Activated CD4-positive, alpha-beta memory T cell treated with anti-CD3 and anti-CD28 coated beads for 36 hours (primary cell): ENCODE measurements at regions not wholly inside any gene's neighbourhood (a gene's known extent, or its start where the extent isn't known, plus 50 kb on each side); places are given as distances from the start of the nearest gene placed in this dataset.
"Not testable (repeated sequence)": the region's sequence is repeated elsewhere in the genome, so short reads cannot be mapped to it uniquely, and the experiment has no call there.

Source experiments
- CTCF ChIA-PET: fragments of 350-600 bp; sonication (Branson Sonifier 250); formaldehyde crosslinking; loops from one replicate; lab custom pipeline; 2021; ENCODE audit warnings: antibody characterized with exemption, inconsistent platforms; lab: Charles Lee
- POLR2A ChIA-PET: fragments of 350-600 bp; sonication (Branson Sonifier 250); formaldehyde crosslinking; loops from one replicate; lab custom pipeline; 2021; ENCODE audit warnings: antibody characterized with exemption; lab: Charles Lee
- DNase-seq: peaks from one replicate; pipeline ENCODE4 v3.0.0-alpha.2; 2020
- H3K27ac Mint-ChIP-seq: one replicate; pipeline ENCODE4 v1.8.0; 2021; ENCODE audit warnings: mixed read lengths
- H3K27me3 Mint-ChIP-seq: one replicate; pipeline ENCODE4 v1.8.0; 2021; ENCODE audit warnings: mixed read lengths
- H3K36me3 Mint-ChIP-seq: one replicate; pipeline ENCODE4 v1.8.0; 2021; ENCODE audit warnings: mixed read lengths
- H3K4me1 Mint-ChIP-seq: one replicate; pipeline ENCODE4 v1.8.0; 2021; ENCODE audit warnings: low read depth, mixed read lengths
- H3K4me3 Mint-ChIP-seq: one replicate; pipeline ENCODE4 v1.8.0; 2021; ENCODE audit warnings: mild to moderate bottlenecking, mixed read lengths
- H3K9me3 Mint-ChIP-seq: one replicate; pipeline ENCODE4 v1.8.0; 2021; ENCODE audit warnings: mixed read lengths
- intact Hi-C: fragments of 100-400 bp; cut with micrococcal nuclease; formaldehyde crosslinking; loops from one replicate; pipeline ENCODE4 v1.15.1; 2023

DNA sequence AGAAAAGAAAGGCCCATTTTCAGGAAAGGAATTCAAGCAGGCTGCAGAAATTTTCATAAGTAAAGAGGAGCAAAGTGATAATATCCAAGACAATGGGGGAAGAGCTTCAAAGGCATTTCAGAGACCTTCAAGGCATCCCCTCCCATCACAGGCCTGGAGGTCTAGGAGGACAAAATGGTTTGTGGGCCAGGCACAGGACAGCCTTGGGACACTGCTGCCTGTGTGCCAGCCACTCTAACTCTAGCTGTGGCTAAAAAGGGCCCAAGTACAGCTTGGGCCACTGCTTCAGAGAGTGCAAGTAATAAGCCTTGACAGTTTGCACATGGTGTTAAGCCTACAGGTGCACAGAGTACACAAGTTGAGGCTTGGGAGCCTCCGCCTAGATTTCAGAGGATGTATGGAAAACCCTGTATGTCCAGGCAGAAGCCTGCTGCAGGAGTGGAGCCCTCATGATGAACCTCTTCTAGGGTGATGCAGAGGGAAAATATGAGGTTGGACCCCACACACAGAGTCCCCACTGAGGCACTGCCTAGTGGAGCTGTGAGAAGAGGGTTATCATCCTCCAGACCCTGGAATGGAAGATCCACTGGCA, 51.8 kb upstream of the ZSWIM5 start:
- Mint-ChIP-seq H3K4me3 (no peak overlapping the region), H3K27ac (no peak overlapping the region)

DNA sequence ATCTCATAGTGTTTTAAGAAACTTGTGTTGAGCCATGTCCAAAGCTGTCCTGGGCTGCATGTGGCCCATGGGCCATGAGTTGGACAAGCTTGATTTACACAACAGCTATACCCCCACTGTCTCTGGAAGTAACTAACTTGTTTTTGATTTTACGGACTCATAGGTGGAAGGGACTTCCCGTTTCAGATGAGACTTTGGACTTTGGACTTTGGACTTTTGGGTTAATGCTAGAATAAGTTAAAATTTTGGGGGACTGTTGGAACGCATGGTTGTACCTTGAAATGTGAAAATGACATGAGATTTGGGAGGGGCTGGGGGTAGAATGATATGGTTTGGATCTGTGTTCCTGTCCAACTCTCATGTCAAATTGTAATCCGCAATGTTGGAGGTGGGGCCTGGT, 52.6 kb upstream of the ZSWIM5 start:
- no peak overlapping the region for H3K4me3 Mint-ChIP-seq
- ChIA-PET POLR2A (no interaction called here), CTCF (no interaction called here)
- intact Hi-C loops: no loop called here
- no peak for DNase-seq
- peaks cover 33% of the 10 kb centered on the region for H3K9me3 Mint-ChIP-seq
- H3K36me3 Mint-ChIP-seq: peaks cover 23% of the 10 kb centered on the region
- H3K4me1 Mint-ChIP-seq: no peaks in the 10 kb centered on the region
- no peak overlapping the region for H3K27ac Mint-ChIP-seq
- H3K27me3 Mint-ChIP-seq: peaks cover 2% of the 10 kb centered on the region

More for the DNA sequence above, 51.8 kb upstream of the ZSWIM5 start:
- POLR2A ChIA-PET: no interaction called here
- CTCF ChIA-PET: no interaction called here
- Mint-ChIP-seq H3K36me3 (peaks cover 23% of the 10 kb centered on the region), H3K27me3 (peaks cover 2% of the 10 kb centered on the region), H3K9me3 (peaks cover 33% of the 10 kb centered on the region), H3K4me1 (no peaks in the 10 kb centered on the region)
- intact Hi-C loops: no loop called here
- DNase-seq: no peak

DNA sequence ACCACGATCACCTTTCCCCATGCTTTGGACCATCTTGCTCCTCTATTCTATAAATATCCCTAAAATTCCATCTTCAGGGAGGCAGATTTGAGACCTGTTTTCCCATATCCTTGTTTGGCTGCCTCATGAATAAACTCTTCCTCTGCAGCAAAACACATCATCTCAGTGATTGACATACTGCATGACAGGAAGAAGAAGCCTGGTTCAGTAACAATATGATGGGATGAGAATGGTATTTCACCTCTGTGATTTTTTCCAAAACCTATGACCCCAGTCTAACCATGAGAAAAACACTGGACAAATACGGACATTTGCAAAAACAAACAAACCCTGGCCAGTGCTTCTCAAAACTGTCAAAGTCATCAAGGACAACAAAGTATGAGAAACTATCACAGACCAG, 53.8 kb upstream of the ZSWIM5 start:
- no peak overlapping the region for H3K4me3 Mint-ChIP-seq
- no peaks in the 10 kb centered on the region for H3K4me1 Mint-ChIP-seq
- intact Hi-C loops: no loop called here
- POLR2A ChIA-PET: no interaction called here
- CTCF ChIA-PET: no interaction called here
- H3K36me3 Mint-ChIP-seq: peaks cover 23% of the 10 kb centered on the region
- peaks cover 33% of the 10 kb centered on the region for H3K9me3 Mint-ChIP-seq
- no peak for DNase-seq
- peaks cover 2% of the 10 kb centered on the region for H3K27me3 Mint-ChIP-seq
- no peak overlapping the region for H3K27ac Mint-ChIP-seq

DNA sequence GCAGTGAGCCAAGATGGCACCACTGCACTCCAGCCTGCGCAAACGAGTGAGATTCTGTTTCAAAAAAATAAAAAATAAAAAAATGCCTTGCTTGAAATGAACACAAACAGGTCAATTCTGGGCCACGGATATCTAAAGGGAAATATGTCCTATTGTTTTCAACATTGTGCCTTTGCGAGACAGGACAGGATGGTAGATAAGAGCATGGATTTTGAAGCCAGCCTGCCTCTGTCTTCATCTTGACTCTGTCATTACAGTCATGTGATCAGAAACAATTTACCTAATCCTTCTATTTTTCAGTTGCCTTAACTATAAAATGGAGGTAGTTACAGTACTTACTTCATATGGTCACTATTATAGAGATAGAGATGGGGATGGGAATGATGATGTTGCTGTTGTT, 56.7 kb upstream of the ZSWIM5 start:
- Mint-ChIP-seq H3K4me1 (no peaks in the 10 kb centered on the region), H3K4me3 (no peak overlapping the region), H3K27ac (no peak overlapping the region), H3K36me3 (peaks cover 16% of the 10 kb centered on the region), H3K9me3 (peaks cover 20% of the 10 kb centered on the region), H3K27me3 (peaks cover 2% of the 10 kb centered on the region)
- no peak for DNase-seq
- intact Hi-C loops: no loop called here
- ChIA-PET CTCF (no interaction called here), POLR2A (no interaction called here)

DNA sequence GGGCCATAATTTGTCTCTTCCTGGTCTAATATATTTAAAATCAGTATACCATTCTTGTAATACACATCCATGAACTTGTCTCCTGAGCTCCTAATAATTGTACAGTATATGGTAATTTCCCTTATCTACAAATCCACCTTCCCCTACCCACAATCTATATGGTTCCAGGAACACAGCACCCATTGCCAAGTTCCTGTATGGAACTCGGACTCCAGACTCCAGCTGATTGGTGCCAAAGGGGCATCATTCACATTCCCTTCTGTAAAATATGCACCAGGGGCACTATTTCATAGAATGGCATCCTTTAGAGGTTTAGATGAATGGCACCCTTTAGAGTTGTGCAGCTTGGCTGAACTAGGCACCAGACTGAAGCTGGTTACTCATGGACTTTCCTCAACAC, 58.8 kb upstream of the ZSWIM5 start:
- Mint-ChIP-seq H3K9me3 (peaks cover 5% of the 10 kb centered on the region), H3K27ac (no peak overlapping the region), H3K4me3 (no peak overlapping the region), H3K4me1 (no peaks in the 10 kb centered on the region), H3K36me3 (peaks cover 2% of the 10 kb centered on the region), H3K27me3 (peaks cover 2% of the 10 kb centered on the region)
- ChIA-PET POLR2A (no interaction called here), CTCF (interaction anchor here (0.9 kb wide), 1 partner anchor 35 kb away, joined by 3 read pairs; no protein-coding TSS in a partner anchor)
- no peak for DNase-seq
- intact Hi-C loops: no loop called here

DNA sequence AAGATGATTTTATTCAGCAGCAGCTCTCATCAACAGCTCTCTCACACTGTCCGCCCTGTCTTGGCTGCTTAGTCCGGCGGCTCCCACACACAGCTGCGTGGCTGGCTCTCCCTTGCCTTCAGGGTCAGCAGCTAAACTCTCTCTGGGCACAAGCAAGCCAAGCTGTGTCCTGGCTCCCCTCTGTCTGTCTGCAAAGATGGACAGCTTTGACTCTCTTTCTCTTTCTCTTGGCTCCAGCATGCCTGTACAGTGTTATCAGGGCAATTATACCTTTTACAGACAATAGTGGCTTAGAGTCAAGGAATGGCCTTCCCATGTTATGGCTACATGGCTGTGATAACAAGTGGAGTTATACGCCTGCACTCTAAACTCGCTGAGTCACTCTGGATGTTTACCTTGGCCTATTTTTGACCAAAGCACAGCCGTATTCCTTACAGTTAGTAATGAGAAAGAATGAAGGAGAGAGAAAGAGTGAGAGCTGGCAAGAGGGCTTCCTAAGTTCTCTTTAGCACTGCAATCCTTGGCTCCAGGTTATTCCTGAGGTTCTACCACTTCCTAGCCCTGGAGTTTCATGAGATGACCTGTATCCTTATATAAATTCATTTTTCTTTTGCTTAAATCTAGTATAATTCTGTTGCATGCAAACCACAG, 59.9 kb upstream of the ZSWIM5 start:
- intact Hi-C loops: no loop called here
- ChIA-PET CTCF (no interaction called here), POLR2A (no interaction called here)
- DNase-seq: no peak
- Mint-ChIP-seq H3K27ac (no peak overlapping the region), H3K4me1 (no peaks in the 10 kb centered on the region), H3K9me3 (peaks cover 3% of the 10 kb centered on the region), H3K4me3 (no peak overlapping the region), H3K27me3 (no peaks in the 10 kb centered on the region), H3K36me3 (no peaks in the 10 kb centered on the region)

DNA sequence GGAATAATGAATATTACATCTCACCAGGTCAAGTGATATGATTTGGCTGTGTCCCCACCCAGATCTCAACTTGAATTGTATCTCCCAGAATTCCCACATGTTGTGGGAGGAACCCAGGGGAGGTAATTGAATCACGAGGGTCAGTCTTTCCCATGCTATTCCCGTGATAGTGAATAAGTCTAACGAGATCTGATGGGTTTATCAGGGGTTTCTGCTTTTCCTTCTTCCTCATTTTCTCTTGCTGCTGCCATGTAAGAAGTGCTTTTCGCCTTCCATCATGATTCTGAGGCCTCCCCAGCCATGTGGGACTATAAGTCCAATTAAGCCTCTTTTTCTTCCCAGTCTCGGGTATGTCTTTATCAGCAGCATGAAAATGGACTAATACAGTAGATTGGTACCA, 58.4 kb upstream of the HPDL start:
- POLR2A ChIA-PET: not testable (repeated sequence)

DNA sequence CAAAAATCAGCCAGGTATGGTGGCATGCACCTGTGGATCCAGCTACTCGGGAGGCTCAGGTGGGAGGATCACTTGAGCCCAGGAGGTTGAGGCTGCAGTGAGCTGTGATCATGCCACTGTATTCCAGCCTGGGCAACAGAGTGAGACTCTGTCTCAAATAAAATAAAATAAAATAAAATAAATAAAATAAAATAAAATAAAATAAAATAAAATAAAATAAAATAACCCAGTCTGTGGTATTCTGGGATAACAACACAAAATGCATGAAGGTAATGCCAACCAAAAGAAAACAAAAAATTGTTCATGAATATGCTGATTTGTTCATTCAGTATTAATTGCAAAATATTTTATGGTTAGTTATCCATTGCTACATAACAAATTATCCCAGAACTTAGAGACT, 54.4 kb upstream of the HPDL start:
- POLR2A ChIA-PET: not testable (repeated sequence)

More for the DNA sequence above, 58.4 kb upstream of the HPDL start:
- H3K27ac Mint-ChIP-seq, H3K36me3 Mint-ChIP-seq, CTCF ChIA-PET, H3K4me3 Mint-ChIP-seq, intact Hi-C loops, H3K4me1 Mint-ChIP-seq, H3K9me3 Mint-ChIP-seq, H3K27me3 Mint-ChIP-seq, DNase-seq: not testable (repeated sequence)

DNA sequence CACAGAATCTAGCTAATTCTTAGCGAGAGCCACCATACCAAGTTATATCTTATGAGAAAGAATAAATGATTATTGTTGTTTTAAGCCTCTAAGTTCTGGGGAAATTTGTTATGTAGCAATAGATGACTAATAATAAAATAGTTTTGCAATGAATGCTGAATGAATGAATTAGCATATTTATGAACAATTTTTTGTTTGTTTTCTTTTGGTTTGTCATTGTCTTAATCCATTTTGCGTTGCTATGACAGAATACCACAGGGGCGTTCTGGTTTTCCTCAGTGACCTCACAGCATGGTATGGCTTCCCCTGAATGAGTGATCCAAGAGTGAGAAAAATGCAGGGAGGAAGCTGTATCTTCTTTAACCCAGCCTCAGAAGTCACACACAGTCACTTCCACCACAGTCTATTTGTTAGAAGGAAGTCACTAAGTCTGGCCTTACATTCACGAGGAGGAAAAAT, 53.8 kb upstream of the HPDL start:
- ChIA-PET POLR2A (no interaction called here), CTCF (no interaction called here)
- Mint-ChIP-seq H3K27me3 (no peaks in the 10 kb centered on the region), H3K27ac (no peak overlapping the region), H3K4me3 (no peak overlapping the region), H3K9me3 (peaks cover 5% of the 10 kb centered on the region), H3K4me1 (no peaks in the 10 kb centered on the region), H3K36me3 (peaks cover 3% of the 10 kb centered on the region)
- intact Hi-C loops: no loop called here
- DNase-seq: peak; percentile 11

More for the DNA sequence above, 54.4 kb upstream of the HPDL start:
- H3K4me3 Mint-ChIP-seq, H3K4me1 Mint-ChIP-seq, intact Hi-C loops, H3K27me3 Mint-ChIP-seq, H3K36me3 Mint-ChIP-seq, H3K27ac Mint-ChIP-seq, H3K9me3 Mint-ChIP-seq, DNase-seq, CTCF ChIA-PET: not testable (repeated sequence)

DNA sequence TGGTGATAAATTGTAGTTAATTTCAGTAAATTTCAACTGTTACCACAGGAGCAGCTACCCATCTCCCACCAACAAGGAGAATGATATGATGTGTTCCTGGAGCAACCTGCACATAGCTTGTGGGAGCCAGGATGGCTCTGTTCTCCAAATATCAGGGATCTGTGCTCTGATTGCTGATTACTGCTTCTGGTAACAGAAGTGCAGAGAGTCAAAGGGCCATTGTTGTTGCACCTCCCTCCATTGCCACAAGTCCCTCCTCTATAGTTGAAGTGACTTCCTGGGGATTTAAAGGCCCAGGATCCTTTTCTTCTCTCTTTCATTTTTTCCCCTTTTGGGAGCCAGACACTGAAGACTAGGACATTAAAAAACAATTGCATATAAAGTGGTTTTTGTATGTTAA, 51.6 kb upstream of the HPDL start:
- intact Hi-C loops: no loop called here
- Mint-ChIP-seq H3K27me3 (no peaks in the 10 kb centered on the region), H3K27ac (no peak overlapping the region), H3K9me3 (peaks cover 5% of the 10 kb centered on the region), H3K36me3 (peaks cover 3% of the 10 kb centered on the region), H3K4me1 (no peaks in the 10 kb centered on the region), H3K4me3 (no peak overlapping the region)
- no peak for DNase-seq
- ChIA-PET POLR2A (no interaction called here), CTCF (no interaction called here)
